ENCODE measurements at regions not wholly inside any gene's neighbourhood (a gene's known extent, or its start where the extent isn't known, plus 50 kb on each side); places are given as distances from the start of the nearest gene placed in this dataset.

DNA sequence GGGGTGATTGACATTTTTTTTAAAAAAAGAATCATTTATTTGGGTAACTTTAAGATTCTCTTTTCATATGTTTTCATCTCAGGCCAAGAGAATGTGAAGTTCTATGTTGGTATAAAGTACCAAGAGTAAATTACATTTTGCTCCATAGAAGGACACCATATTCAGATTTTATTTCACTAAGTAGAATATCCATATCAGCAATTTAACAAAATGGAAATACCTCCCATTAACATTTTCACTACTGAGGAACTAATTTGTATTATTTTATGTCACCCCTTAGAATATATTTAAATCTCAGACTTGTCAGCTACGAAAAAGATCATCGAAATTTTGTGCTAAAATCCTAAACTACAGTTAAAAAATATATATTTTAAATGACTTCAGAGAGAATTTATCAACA is 274.3 kb downstream of the SEMA3D start:
- Histone ChIP-seq H3K4me3 (replicated peaks in 1 of 2; ENCODE audit: low read depth in 1 of 2, low read length in 2 of 2) (no peak overlapping the region), H3K27ac (ENCODE audit: low read depth, low read length) (no peak overlapping the region), H2AFZ (ENCODE audit: low read depth, low read length, poor library complexity, severe bottlenecking) (no peak overlapping the region), H4K20me1 (ENCODE audit: insufficient read depth) (no peaks in the 10 kb centered on the region), H3K4me2 (ENCODE audit: low read length) (no peak overlapping the region), H3K36me3 (ENCODE audit: control insufficient read depth in 1 of 2, insufficient read depth in 2 of 2, low read length in 2 of 2) (no peaks in the 10 kb centered on the region), H3K9ac (ENCODE audit: low read length) (no peak overlapping the region), H3K4me1 (ENCODE audit: control insufficient read depth in 1 of 2, insufficient read depth in 2 of 2, low read length in 2 of 2) (peaks cover 0 to 5% of the 10 kb centered on the region in 2 experiments; a peak in 2 of 4 replicates), H3K27me3 (ENCODE audit: insufficient read depth, low read length) (no peaks in the 10 kb centered on the region), H3K9me2 (ENCODE audit: insufficient read depth) (no peaks in the 10 kb centered on the region), H3K79me2 (ENCODE audit: insufficient read depth, low read length) (no peaks in the 10 kb centered on the region), H3K9me3 (ENCODE audit: control insufficient read depth in 1 of 2, insufficient read depth in 1 of 2, low read depth in 1 of 2, low read length in 2 of 2) (no peaks in the 10 kb centered on the region)
- ATAC-seq (no peak), DNase-seq (ENCODE audit: low read depth, low spot score) (no peak)
- CTCF ChIA-PET: no interaction called here
- POLR2A ChIA-PET: no interaction called here
- RAD21 ChIA-PET (ENCODE audit: low non-redundant PET in 1 of 2, low total read pairs in 2 of 2, uncharacterized antibody in 2 of 2, unreplicated experiment in 2 of 2): no interaction called here
- BruUV-seq (replicated peaks): no TSS peak
- intact Hi-C loops (cut with micrococcal nuclease): loop anchor here (5.0 kb wide), 1 partner anchor 110 kb away; no protein-coding TSS in a partner anchor
- TF ChIP-seq ELF1 (IDR thresholded peaks at IDR 0.05; ENCODE audit: borderline replicate concordance, low read depth) (no peak), POLR2AphosphoS5 (IDR thresholded peaks at IDR 0.05; ENCODE audit: low read depth, low read length) (no peak), SRF (IDR thresholded peaks at IDR 0.05; ENCODE audit: low read depth) (no peak), CBX3 (IDR thresholded peaks at IDR 0.05; ENCODE audit: low read depth) (no peak), FOSL1 (IDR thresholded peaks at IDR 0.05; ENCODE audit: low read depth) (no peak)

DNA sequence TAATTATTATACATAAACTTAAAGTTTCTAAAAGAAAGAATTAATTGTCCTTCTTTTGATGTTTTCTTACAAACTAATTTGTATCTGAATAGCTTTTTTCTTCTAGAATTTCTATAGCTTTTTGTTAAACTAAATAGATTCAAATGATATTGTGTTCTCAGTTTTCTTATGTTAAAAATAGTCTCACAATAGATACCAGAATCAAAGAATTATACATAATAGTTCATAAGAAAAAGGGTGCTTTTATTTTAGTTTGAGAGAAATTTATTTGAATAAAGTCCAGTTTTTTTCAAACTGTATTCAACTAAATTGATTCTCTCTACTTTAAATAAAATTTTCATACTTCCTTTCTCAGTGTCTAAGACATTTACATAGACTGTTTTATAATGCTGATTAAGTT is 274.8 kb downstream of the SEMA3D start:
- no peak overlapping the region for H3K4me2 ChIP-seq (ENCODE audit: low read length)
- no TSS peak for BruUV-seq (replicated peaks)
- H3K4me3 ChIP-seq (replicated peaks in 1 of 2; ENCODE audit: low read depth in 1 of 2, low read length in 2 of 2): no peak overlapping the region
- ChIA-PET CTCF (no interaction called here), POLR2A (no interaction called here), RAD21 (ENCODE audit: low non-redundant PET in 1 of 2, low total read pairs in 2 of 2, uncharacterized antibody in 2 of 2, unreplicated experiment in 2 of 2) (no interaction called here)
- no peaks in the 10 kb centered on the region for H3K27me3 ChIP-seq (ENCODE audit: insufficient read depth, low read length)
- no peaks in the 10 kb centered on the region for H3K36me3 ChIP-seq (ENCODE audit: control insufficient read depth in 1 of 2, insufficient read depth in 2 of 2, low read length in 2 of 2)
- no peaks in the 10 kb centered on the region for H3K9me2 ChIP-seq (ENCODE audit: insufficient read depth)
- peaks cover 0 to 5% of the 10 kb centered on the region in 2 experiments; a peak in 2 of 4 replicates for H3K4me1 ChIP-seq (ENCODE audit: control insufficient read depth in 1 of 2, insufficient read depth in 2 of 2, low read length in 2 of 2)
- no peak for DNase-seq (ENCODE audit: low read depth, low spot score)
- no peak for ATAC-seq
- intact Hi-C loops (cut with micrococcal nuclease): loop anchor here (5.0 kb wide), 1 partner anchor 110 kb away; no protein-coding TSS in a partner anchor
- H4K20me1 ChIP-seq (ENCODE audit: insufficient read depth): no peaks in the 10 kb centered on the region
- H2AFZ ChIP-seq (ENCODE audit: low read depth, low read length, poor library complexity, severe bottlenecking): no peak overlapping the region
- H3K9ac ChIP-seq (ENCODE audit: low read length): no peak overlapping the region
- no peak overlapping the region for H3K27ac ChIP-seq (ENCODE audit: low read depth, low read length)
- H3K9me3 ChIP-seq (ENCODE audit: control insufficient read depth in 1 of 2, insufficient read depth in 1 of 2, low read depth in 1 of 2, low read length in 2 of 2): no peaks in the 10 kb centered on the region
- no peaks in the 10 kb centered on the region for H3K79me2 ChIP-seq (ENCODE audit: insufficient read depth, low read length)
- TF ChIP-seq CEBPB (IDR thresholded peaks at IDR 0.05; ENCODE audit: low read depth): no peak
- no peak for TF ChIP-seq ZNF274 (IDR thresholded peaks at IDR 0.05; ENCODE audit: low read depth, low read length)
- TF ChIP-seq SIN3A (IDR thresholded peaks at IDR 0.05; ENCODE audit: low read depth): no peak
- no peak for TF ChIP-seq ZFX (IDR thresholded peaks at IDR 0.05)
- TF ChIP-seq, protein P1, sequence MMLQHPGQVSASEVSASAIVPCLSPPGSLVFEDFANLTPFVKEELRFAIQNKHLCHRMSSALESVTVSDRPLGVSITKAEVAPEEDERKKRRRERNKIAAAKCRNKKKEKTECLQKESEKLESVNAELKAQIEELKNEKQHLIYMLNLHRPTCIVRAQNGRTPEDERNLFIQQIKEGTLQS (IDR thresholded peaks at IDR 0.05): no peak
- TF ChIP-seq RAD21 (IDR thresholded peaks at IDR 0.05; ENCODE audit: low read depth): no peak
- TF ChIP-seq JUND (IDR thresholded peaks at IDR 0.05): no peak
- TF ChIP-seq CBX3 (IDR thresholded peaks at IDR 0.05; ENCODE audit: low read depth): no peak
- TF ChIP-seq, protein P2, sequence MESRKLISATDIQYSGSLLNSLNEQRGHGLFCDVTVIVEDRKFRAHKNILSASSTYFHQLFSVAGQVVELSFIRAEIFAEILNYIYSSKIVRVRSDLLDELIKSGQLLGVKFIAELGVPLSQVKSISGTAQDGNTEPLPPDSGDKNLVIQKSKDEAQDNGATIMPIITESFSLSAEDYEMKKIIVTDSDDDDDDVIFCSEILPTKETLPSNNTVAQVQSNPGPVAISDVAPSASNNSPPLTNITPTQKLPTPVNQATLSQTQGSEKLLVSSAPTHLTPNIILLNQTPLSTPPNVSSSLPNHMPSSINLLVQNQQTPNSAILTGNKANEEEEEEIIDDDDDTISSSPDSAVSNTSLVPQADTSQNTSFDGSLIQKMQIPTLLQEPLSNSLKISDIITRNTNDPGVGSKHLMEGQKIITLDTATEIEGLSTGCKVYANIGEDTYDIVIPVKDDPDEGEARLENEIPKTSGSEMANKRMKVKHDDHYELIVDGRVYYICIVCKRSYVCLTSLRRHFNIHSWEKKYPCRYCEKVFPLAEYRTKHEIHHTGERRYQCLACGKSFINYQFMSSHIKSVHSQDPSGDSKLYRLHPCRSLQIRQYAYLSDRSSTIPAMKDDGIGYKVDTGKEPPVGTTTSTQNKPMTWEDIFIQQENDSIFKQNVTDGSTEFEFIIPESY (IDR thresholded peaks at IDR 0.05; ENCODE audit: extremely low read depth, insufficient replicate concordance, low read length): no peak
- TF ChIP-seq YY1 (IDR thresholded peaks at IDR 0.05; ENCODE audit: extremely low read depth, insufficient replicate concordance, low read depth, low read length): no peak
- TF ChIP-seq FOSL1 (IDR thresholded peaks at IDR 0.05; ENCODE audit: low read depth): no peak
- no peak for TF ChIP-seq SRF (IDR thresholded peaks at IDR 0.05; ENCODE audit: low read depth)
- no peak for TF ChIP-seq ELF1 (IDR thresholded peaks at IDR 0.05; ENCODE audit: borderline replicate concordance, low read depth)
- no peak for TF ChIP-seq EZH2phosphoT487 (IDR thresholded peaks at IDR 0.05; ENCODE audit: borderline replicate concordance)
- TF ChIP-seq POLR2AphosphoS5 (IDR thresholded peaks at IDR 0.05; ENCODE audit: low read depth, low read length): no peak
- TF ChIP-seq EZH2 (IDR thresholded peaks at IDR 0.05): no peak
- TF ChIP-seq, protein P3, sequence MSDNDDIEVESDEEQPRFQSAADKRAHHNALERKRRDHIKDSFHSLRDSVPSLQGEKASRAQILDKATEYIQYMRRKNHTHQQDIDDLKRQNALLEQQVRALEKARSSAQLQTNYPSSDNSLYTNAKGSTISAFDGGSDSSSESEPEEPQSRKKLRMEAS (IDR thresholded peaks at IDR 0.05): no peak

Data from HCT116 (cell line).